A673 (cell line): ENCODE measurements at regions not wholly inside any gene's neighbourhood (a gene's known extent, or its start where the extent isn't known, plus 50 kb on each side); places are given as distances from the start of the nearest gene placed in this dataset.

Source experiments
- BruUV-seq: library from RNA; stranded (reverse); fragments of 400-500 nt; replicated peaks from 2 replicates; lab custom pipeline; 2021; lab: Mats Ljungman, UMichigan
- CTCF ChIA-PET: fragments of 300-600 bp; sonication (Branson Sonifier 250); formaldehyde crosslinking; loops from one replicate; lab custom pipeline; 2022; ENCODE audit warnings: antibody characterized with exemption; lab: Charles Lee
- POLR2A ChIA-PET: fragments of 300-600 bp; sonication (Branson Sonifier 250); formaldehyde crosslinking; loops from one replicate; lab custom pipeline; 2022; ENCODE audit warnings: antibody characterized with exemption; ENCODE audit not compliant: low non-redundant PET; lab: Charles Lee
- DNase-seq: peaks from one replicate; pipeline ENCODE4 v3.0.0-alpha.2; 2015; ENCODE audit warnings: low spot score
- H3K27ac ChIP-seq: fragments of 200-600 bp; sonication (generic); 2 replicates; pipeline ENCODE4 v1.5.1; 2016; ENCODE audit warnings: mixed run types, low read depth, mild to moderate bottlenecking, mixed read lengths, antibody characterized with exemption, low read length; ENCODE audit not compliant: poor library complexity, severe bottlenecking
- H3K27me3 ChIP-seq: fragments of 200-600 bp; sonication (generic); replicated peaks from 2 replicates; pipeline ENCODE4 v1.6.1; 2017; ENCODE audit warnings: mixed run types, low read depth, mild to moderate bottlenecking, mixed read lengths, antibody characterized with exemption, low read length; ENCODE audit not compliant: insufficient read depth, poor library complexity
- H3K36me3 ChIP-seq: fragments of 200-600 bp; sonication (generic); 2 replicates; pipeline ENCODE4 v1.6.1; 2016; ENCODE audit warnings: mixed run types, mild to moderate bottlenecking, mixed read lengths, antibody characterized with exemption, low read length; ENCODE audit not compliant: insufficient read depth, poor library complexity, severe bottlenecking
- H3K4me1 ChIP-seq: fragments of 200-600 bp; sonication (generic); 2 replicates; pipeline ENCODE4 v1.6.1; 2017; ENCODE audit warnings: mixed run types, mild to moderate bottlenecking, mixed read lengths, antibody characterized with exemption, low read length; ENCODE audit not compliant: insufficient read depth, poor library complexity, severe bottlenecking
- H3K4me3 ChIP-seq: fragments of 200-600 bp; sonication (generic); 2 replicates; pipeline ENCODE4 v1.5.1; 2016; ENCODE audit warnings: low read depth, mixed run types, mild to moderate bottlenecking, mixed read lengths, low read length; ENCODE audit not compliant: poor library complexity, severe bottlenecking
- H3K9me3 ChIP-seq: fragments of 200-600 bp; sonication (generic); 2 replicates; pipeline ENCODE4 v1.6.1; 2016; ENCODE audit warnings: mixed run types, low read depth, mild to moderate bottlenecking, mixed read lengths, antibody characterized with exemption, low read length; ENCODE audit not compliant: poor library complexity, severe bottlenecking
- CTCF ChIP-seq: fragments of 300-800, 200-600 bp; sonication (generic); conservative IDR thresholded peaks from 2 replicates; pipeline ENCODE4 v1.5.1; 2017; ENCODE audit warnings: low read depth, mild to moderate bottlenecking, antibody characterized with exemption, low read length, moderate library complexity, mixed read lengths
- EZH2 ChIP-seq: fragments of 200-600 bp; sonication (generic); IDR thresholded peaks from 2 replicates; pipeline ENCODE4 v1.6.1; 2017; ENCODE audit warnings: borderline replicate concordance, low read depth, mild to moderate bottlenecking, mixed read lengths, antibody characterized with exemption, low read length; ENCODE audit not compliant: poor library complexity, severe bottlenecking
- intact Hi-C: fragments of 100-400 bp; cut with micrococcal nuclease; formaldehyde crosslinking; loops from one replicate; pipeline ENCODE4 v1.10.0; 2022; ENCODE audit not compliant: unreplicated experiment

GRCh38 chr6:153729189-153729588 lies 309.9 kb upstream of the OPRM1 start:
- H3K36me3 ChIP-seq: no peaks in the 10 kb centered on the region
- POLR2A ChIA-PET: no interaction called here
- no peaks in the 10 kb centered on the region for H3K27me3 ChIP-seq
- intact Hi-C loops: no loop called here
- no peak overlapping the region for H3K27ac ChIP-seq
- no TSS peak for BruUV-seq
- H3K4me1 ChIP-seq: no peaks in the 10 kb centered on the region
- no peaks in the 10 kb centered on the region for H3K9me3 ChIP-seq
- no peak for DNase-seq
- CTCF ChIA-PET: interaction anchor here (0.6 kb wide), 1 partner anchor 54 kb away, joined by 7 read pairs; no protein-coding TSS in a partner anchor
- no peak for TF ChIP-seq CTCF
- no peak for TF ChIP-seq EZH2
- no peak overlapping the region for H3K4me3 ChIP-seq

- Histone ChIP-seq H3K4me1 (no peaks in the 10 kb centered on the region), H3K36me3 (no peaks in the 10 kb centered on the region), H3K4me3 (no peak overlapping the region), H3K27me3 (no peaks in the 10 kb centered on the region), H3K9me3 (no peaks in the 10 kb centered on the region), H3K27ac (no peak overlapping the region)
- CTCF ChIA-PET: no interaction called here
- BruUV-seq: no TSS peak
- DNase-seq: no peak
- TF ChIP-seq CTCF: no peak
- no peak for TF ChIP-seq EZH2
- intact Hi-C loops: no loop called here
- POLR2A ChIA-PET: no interaction called here
Measured at GRCh38 chr6:153727885-153728284, 311.2 kb upstream of the OPRM1 start.

GRCh38 chr6:153725456-153725855 lies 313.6 kb upstream of the OPRM1 start:
- ChIA-PET CTCF (no interaction called here), POLR2A (interaction anchor here (0.7 kb wide), 1 partner anchor 8 kb away, joined by 4 read pairs; no protein-coding TSS in a partner anchor)
- no peak overlapping the region for H3K4me3 ChIP-seq
- no peaks in the 10 kb centered on the region for H3K9me3 ChIP-seq
- DNase-seq: no peak
- no peaks in the 10 kb centered on the region for H3K27me3 ChIP-seq
- BruUV-seq: no TSS peak
- intact Hi-C loops: no loop called here
- H3K36me3 ChIP-seq: no peaks in the 10 kb centered on the region
- no peaks in the 10 kb centered on the region for H3K4me1 ChIP-seq
- no peak overlapping the region for H3K27ac ChIP-seq
- TF ChIP-seq CTCF: no peak
- no peak for TF ChIP-seq EZH2
